GM12874 (cell line): ENCODE measurements at regions not wholly inside any gene's neighbourhood (a gene's known extent, or its start where the extent isn't known, plus 50 kb on each side); places are given as distances from the start of the nearest gene placed in this dataset.

Experiments
- TF ChIP-seq, protein P1 (sequence below): IDR thresholded peaks from 2 replicates; pipeline ENCODE4 v1.5.1; 2011; ENCODE audit warnings: low read depth, mild to moderate bottlenecking, control low read depth, low read length, moderate library complexity; ENCODE audit not compliant: insufficient read depth

DNA sequence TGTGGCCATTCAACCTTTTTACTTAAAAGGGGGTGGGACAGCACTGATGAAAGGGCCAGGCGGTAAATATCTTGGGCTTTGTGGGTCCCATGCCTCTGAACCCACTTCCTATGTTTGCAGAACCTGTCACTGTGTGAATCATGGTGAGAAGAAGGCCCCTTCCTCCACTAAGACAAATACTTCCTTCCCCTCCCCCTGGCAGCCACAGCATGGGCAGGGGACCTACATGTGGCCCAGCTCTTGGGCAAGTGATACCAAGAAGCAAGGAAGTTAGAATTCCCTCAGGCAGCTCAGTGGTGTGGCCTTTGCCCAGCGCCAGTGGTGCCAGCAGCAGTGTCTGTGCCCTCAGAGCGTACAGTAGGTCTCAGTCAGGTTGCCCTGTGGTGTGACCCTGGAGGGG is 168.6 kb downstream of the TRIM33 start:
- TF ChIP-seq, protein P1, sequence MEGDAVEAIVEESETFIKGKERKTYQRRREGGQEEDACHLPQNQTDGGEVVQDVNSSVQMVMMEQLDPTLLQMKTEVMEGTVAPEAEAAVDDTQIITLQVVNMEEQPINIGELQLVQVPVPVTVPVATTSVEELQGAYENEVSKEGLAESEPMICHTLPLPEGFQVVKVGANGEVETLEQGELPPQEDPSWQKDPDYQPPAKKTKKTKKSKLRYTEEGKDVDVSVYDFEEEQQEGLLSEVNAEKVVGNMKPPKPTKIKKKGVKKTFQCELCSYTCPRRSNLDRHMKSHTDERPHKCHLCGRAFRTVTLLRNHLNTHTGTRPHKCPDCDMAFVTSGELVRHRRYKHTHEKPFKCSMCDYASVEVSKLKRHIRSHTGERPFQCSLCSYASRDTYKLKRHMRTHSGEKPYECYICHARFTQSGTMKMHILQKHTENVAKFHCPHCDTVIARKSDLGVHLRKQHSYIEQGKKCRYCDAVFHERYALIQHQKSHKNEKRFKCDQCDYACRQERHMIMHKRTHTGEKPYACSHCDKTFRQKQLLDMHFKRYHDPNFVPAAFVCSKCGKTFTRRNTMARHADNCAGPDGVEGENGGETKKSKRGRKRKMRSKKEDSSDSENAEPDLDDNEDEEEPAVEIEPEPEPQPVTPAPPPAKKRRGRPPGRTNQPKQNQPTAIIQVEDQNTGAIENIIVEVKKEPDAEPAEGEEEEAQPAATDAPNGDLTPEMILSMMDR, result no peak

DNA sequence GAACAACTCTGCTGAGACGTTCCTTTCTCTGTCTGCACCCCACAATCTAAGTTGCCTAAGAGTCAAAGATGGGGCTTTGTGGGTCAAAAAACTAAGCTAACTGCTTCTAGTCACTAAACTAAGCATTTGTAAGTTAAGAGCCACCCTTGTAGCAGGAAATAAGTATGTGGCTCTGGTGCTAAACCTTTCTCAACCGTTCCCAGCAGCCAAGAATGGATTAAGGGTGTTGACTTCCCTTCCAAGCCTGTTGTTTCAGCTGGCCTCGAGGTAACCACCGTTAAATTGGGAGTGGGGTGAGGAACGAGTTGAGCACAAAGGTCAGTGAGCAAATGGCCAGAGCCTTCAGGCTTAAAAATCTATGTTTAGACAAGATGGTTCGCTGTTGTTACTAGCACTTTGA is 169.1 kb downstream of the TRIM33 start:
- TF ChIP-seq, protein P1, result no peak

DNA sequence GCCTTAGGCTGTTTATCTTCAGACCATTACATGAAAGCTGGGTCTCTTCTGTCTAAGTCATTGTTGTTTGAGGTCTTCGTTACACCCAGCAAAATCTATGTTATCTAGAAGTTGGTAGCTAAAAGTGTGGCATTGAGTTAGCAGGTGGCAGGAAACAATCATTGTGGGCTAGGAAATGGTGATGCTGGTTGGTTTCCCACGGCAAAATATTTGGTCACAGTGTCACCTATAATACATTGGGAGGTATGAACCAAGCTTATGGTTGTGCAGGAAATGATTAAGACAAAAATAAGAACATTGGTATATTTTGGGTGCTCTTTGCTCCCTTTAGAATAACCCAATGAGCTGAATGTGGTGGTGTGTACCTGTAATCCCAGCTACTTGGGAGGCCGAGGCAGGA is 169.7 kb downstream of the TRIM33 start:
- TF ChIP-seq, protein P1, result no peak

DNA sequence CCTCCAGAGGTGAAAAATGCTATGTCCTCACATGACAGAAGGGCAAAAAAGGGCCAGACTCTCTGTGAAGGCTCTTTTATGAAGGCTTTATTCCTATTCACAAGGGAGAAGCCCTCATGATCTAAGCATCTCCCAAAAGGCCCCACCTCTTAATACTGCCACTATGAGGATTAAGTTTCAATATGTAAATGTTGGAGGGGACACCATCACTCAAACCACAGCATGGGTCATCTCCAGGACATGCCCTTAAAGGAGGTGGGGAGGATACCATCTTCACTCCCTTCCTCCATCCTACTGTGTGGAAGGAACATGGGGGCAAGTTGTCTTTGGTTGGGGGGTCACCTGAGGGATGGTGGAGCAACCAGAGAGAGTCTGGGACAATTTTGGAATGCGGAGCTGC is 170.1 kb downstream of the TRIM33 start:
- TF ChIP-seq, protein P1, result no peak

- TF ChIP-seq, protein P1, result no peak
Observed at GRCh38 chr1:114339379-114339778, 171.6 kb downstream of the TRIM33 start.

GRCh38 chr1:114338191-114338890 is 172.7 kb downstream of the TRIM33 start:
- TF ChIP-seq, protein P1, result no peak

DNA sequence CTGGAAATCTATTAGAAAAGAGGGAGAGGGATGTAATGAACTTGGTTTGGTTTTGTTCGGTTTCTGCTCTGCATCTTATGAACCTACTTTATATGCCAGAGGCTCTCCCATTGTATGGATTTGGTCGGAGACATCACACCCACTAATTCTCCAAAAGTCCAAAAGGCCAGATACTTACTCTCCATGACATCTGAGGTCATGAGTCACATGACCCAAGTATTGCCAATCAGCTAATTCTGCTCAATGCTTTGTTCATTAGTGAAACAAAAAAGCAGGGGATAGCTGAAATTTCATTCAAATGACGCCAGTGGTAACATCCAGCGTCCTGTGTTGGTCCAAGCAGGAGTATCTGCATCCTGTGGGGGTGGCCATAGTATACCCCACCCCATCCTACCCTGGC is 173.6 kb downstream of the TRIM33 start:
- TF ChIP-seq, protein P1, result no peak
